ENCODE measurements at regions not wholly inside any gene's neighbourhood (a gene's known extent, or its start where the extent isn't known, plus 50 kb on each side); places are given as distances from the start of the nearest gene placed in this dataset.

DNA sequence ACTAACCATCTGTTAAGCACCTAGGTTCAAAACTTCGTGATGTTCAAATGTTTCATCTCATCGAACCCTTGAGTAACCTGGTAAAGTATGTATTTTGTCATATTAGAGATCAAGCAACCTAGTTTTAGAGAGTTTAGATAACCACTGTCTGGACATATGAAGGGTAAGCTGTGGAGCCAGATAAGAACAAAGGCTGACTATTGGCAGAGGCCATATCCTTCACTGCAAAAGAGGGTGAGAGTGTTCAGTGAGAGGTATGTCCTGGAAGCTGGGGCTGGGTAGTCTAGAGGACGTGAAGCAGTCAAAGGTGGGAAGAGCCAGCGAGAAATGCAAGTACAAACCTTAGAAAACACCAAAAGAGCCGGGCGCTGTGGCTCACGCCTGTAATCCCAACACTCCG is 573.1 kb upstream of the KLF4 start:
- Histone ChIP-seq H3K27me3 (no peaks in the 10 kb centered on the region), H3K36me3 (no peaks in the 10 kb centered on the region), H3K27ac (no peak overlapping the region), H3K4me1 (peaks cover 0 to 7% (median 2%) of the 10 kb centered on the region in 4 donors), H3K9me3 (no peaks in the 10 kb centered on the region), H3K4me3 (no peak overlapping the region)
- no peak for ATAC-seq (ENCODE audit: low FRiP score in 2 of 2)
- TF ChIP-seq POLR2AphosphoS5 (IDR thresholded peaks at IDR 0.05), result no peak
- TF ChIP-seq, protein P1, sequence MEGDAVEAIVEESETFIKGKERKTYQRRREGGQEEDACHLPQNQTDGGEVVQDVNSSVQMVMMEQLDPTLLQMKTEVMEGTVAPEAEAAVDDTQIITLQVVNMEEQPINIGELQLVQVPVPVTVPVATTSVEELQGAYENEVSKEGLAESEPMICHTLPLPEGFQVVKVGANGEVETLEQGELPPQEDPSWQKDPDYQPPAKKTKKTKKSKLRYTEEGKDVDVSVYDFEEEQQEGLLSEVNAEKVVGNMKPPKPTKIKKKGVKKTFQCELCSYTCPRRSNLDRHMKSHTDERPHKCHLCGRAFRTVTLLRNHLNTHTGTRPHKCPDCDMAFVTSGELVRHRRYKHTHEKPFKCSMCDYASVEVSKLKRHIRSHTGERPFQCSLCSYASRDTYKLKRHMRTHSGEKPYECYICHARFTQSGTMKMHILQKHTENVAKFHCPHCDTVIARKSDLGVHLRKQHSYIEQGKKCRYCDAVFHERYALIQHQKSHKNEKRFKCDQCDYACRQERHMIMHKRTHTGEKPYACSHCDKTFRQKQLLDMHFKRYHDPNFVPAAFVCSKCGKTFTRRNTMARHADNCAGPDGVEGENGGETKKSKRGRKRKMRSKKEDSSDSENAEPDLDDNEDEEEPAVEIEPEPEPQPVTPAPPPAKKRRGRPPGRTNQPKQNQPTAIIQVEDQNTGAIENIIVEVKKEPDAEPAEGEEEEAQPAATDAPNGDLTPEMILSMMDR (IDR thresholded peaks at IDR 0.05), result no peak
- no peak for TF ChIP-seq EP300 (IDR thresholded peaks at IDR 0.05)
- TF ChIP-seq POLR2A (IDR thresholded peaks at IDR 0.05), result no peak
- 86 to 88% methylated on average over 8 of the region's 8 CpGs for WGBS, 2 donors
- DNase-seq, result no peak

DNA sequence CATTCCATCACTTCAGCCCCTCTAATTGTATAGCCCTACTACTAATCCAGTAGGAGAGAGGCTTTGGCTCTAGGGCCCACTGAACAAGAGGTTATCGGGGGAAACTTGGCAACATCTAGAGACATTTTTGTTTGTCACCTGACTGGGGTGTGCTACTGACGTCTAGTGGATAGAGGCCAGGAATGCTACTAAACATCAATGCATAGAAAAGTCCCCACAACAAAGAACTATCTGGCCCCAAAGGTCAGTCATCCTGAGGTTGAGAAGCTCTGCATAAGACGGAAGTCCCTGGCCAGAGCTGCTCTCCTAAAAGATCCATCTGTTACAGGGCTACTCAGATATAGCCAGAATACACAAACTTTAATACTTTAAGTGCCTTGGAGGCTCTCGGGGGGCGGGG is 570.6 kb upstream of the KLF4 start:
- WGBS, 2 donors, result 80 to 86% methylated on average over 5 of the region's 5 CpGs
- no peak overlapping the region for H3K4me3 ChIP-seq
- H3K4me1 ChIP-seq, result peaks cover 0 to 29% (median 7%) of the 10 kb centered on the region in 4 donors
- DNase-seq (no peak), ATAC-seq (ENCODE audit: low FRiP score in 2 of 2) (no peak)
- H3K36me3 ChIP-seq, result no peaks in the 10 kb centered on the region
- TF ChIP-seq POLR2A (IDR thresholded peaks at IDR 0.05), result no peak
- TF ChIP-seq EP300 (IDR thresholded peaks at IDR 0.05), result no peak
- no peak for TF ChIP-seq POLR2AphosphoS5 (IDR thresholded peaks at IDR 0.05)
- TF ChIP-seq, protein P1 (IDR thresholded peaks at IDR 0.05), result no peak
- no peaks in the 10 kb centered on the region for H3K9me3 ChIP-seq
- H3K27ac ChIP-seq, result no peak overlapping the region
- H3K27me3 ChIP-seq, result no peaks in the 10 kb centered on the region

DNA sequence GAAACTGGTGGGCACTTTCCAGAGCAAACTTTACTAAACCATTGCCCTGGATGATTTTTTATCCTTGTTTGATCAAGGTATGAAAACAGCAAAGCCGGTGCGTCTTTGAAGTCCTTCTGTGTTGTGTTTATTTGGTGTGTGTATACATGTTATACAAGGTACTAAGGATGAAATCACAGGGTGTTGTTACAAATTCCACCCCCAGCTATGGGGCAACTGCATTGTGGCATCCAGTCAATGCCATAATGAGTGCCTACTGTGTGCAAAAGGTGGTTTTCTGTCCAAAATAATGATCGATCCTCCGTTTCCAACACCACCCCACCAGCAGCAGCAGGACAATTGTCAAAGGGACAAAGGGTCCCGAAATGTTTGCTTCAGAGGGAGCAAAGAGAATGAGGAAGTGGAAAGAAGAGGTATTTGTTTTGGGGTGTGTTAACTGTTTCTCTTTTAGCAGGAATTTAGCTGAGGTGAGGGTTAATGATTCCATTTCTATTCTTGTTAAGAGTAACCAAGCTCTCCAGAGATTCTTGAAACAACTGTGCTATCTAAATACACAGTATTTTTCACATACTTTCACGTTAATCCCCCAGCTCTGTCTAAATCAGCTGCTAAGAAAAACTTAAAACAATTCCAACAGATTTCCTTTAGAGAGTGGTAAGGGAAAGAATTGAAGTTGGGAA is 568.7 kb upstream of the KLF4 start:
- TF ChIP-seq EP300 (IDR thresholded peaks at IDR 0.05) (no peak), POLR2AphosphoS5 (IDR thresholded peaks at IDR 0.05) (no peak), POLR2A (IDR thresholded peaks at IDR 0.05) (no peak)
- TF ChIP-seq, protein P1 (IDR thresholded peaks at IDR 0.05), result no peak
- WGBS, 2 donors, result 70 to 71% methylated on average over 6 of the region's 6 CpGs
- DNase-seq (no peak), ATAC-seq (ENCODE audit: low FRiP score in 2 of 2) (no peak)
- Histone ChIP-seq H3K4me1 (peaks cover 3 to 44% (median 18%) of the 10 kb centered on the region in 4 donors), H3K4me3 (no peak overlapping the region), H3K27ac (peak overlapping the region in 1 of 4 donors; percentile 12), H3K27me3 (no peaks in the 10 kb centered on the region), H3K9me3 (no peaks in the 10 kb centered on the region), H3K36me3 (no peaks in the 10 kb centered on the region)

DNA sequence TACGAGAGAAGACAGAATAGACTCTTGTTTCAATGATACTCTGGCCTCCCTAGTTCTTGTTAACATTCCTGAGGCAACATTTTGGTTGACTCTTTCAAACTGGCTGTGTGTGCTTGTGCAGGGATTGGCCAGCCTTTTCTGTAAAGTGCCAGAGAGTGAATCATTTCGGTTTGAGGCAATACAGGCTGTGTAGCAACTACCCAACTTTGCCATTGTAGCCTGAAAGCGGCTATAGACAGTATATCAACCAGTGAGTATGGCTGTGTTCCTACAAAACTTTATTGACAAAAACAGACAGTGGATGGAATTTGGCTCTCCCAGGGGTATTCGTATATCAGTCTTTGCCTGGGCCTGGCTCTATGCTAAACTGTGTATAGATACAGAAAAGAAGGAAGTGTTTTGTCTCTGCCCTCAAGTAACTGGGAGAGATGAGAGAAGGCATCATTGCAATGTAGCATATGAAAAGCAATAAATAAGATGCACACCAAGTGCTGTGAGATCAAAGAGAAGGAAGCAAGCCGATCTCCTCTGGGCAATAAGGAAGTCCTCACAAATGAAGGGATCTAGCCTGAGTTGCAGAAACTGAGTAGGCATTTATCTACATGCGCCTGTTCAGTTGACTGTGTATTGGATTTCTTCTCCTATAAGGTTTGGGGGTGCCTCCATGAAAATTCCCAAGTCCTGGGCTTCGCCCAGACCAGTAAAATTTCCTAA is 568.0 kb upstream of the KLF4 start:
- ATAC-seq (ENCODE audit: low FRiP score in 2 of 2), result peak; percentile 80 to 91
- WGBS, 2 donors, result 68 to 76% methylated on average over 7 of the region's 7 CpGs
- Histone ChIP-seq H3K27ac (peak overlapping the region in 1 of 4 donors; percentile 12), H3K4me1 (peaks cover 6 to 46% (median 20%) of the 10 kb centered on the region in 4 donors), H3K9me3 (no peaks in the 10 kb centered on the region), H3K36me3 (no peaks in the 10 kb centered on the region), H3K4me3 (no peak overlapping the region), H3K27me3 (no peaks in the 10 kb centered on the region)
- TF ChIP-seq EP300 (IDR thresholded peaks at IDR 0.05) (no peak), POLR2A (IDR thresholded peaks at IDR 0.05) (no peak), POLR2AphosphoS5 (IDR thresholded peaks at IDR 0.05) (no peak)
- TF ChIP-seq, protein P1 (IDR thresholded peaks at IDR 0.05), result no peak
- peak in 1 of 2 donors; percentile 32 for DNase-seq
